GM23338 (cell line): ENCODE measurements at regions not wholly inside any gene's neighbourhood (a gene's known extent, or its start where the extent isn't known, plus 50 kb on each side); places are given as distances from the start of the nearest gene placed in this dataset.

Experiments
- ATAC-seq: fragments of 200-7000 bp; cut with Tn5 transposase; 3 replicates; pipeline ENCODE4 v1.9.1; 2020
- DNase-seq: peaks from one replicate; pipeline ENCODE4 v3.0.0-alpha.2; 2015; ENCODE audit warnings: low spot score
- H2AFZ ChIP-seq: fragments of 200-600 bp; sonication (generic); 2 replicates; pipeline ENCODE4 v1.8.0; 2016; ENCODE audit warnings: antibody characterized with exemption, mild to moderate bottlenecking, moderate library complexity
- H3F3A ChIP-seq: fragments of 200-600 bp; sonication (generic); replicated peaks from 2 replicates; pipeline ENCODE4 v1.8.0; 2017; ENCODE audit warnings: antibody characterized with exemption, mixed run types, low read depth
- H3K27ac ChIP-seq: fragments of 200-600 bp; sonication (generic); 2 replicates; pipeline ENCODE4 v1.6.1; 2016; ENCODE audit warnings: low read depth
- H3K27me3 ChIP-seq: fragments of 200-600 bp; sonication (generic); 2 replicates; pipeline ENCODE4 v1.8.0; 2016; ENCODE audit warnings: mild to moderate bottlenecking, mixed run types, moderate library complexity; ENCODE audit not compliant: insufficient read depth
- H3K36me3 ChIP-seq: fragments of 200-600 bp; sonication (generic); 2 replicates; pipeline ENCODE4 v1.8.0; 2016; ENCODE audit warnings: mild to moderate bottlenecking; ENCODE audit not compliant: insufficient read depth
- H3K4me1 ChIP-seq: fragments of 200-600 bp; sonication (generic); 2 replicates; pipeline ENCODE4 v1.8.0; 2016; ENCODE audit warnings: mild to moderate bottlenecking, moderate library complexity; ENCODE audit not compliant: insufficient read depth
- H3K4me2 ChIP-seq: fragments of 200-600 bp; sonication (generic); 2 replicates; pipeline ENCODE4 v1.7.1; 2017; ENCODE audit warnings: mixed run types
- H3K4me3 ChIP-seq: fragments of 200-600 bp; sonication (generic); 2 replicates; pipeline ENCODE4 v1.6.1; 2016; ENCODE audit warnings: mixed run types
- H3K79me2 ChIP-seq: fragments of 200-600 bp; sonication (generic); replicated peaks from 2 replicates; pipeline ENCODE4 v1.8.0; 2017; ENCODE audit warnings: mild to moderate bottlenecking; ENCODE audit not compliant: insufficient read depth
- H3K9me2 ChIP-seq: fragments of 200-600 bp; sonication (generic); 2 replicates; pipeline ENCODE4 v1.8.0; 2017; ENCODE audit not compliant: insufficient read depth
- H4K20me1 ChIP-seq: fragments of 200-600 bp; sonication (generic); replicated peaks from 2 replicates; pipeline ENCODE4 v1.8.0; 2017; ENCODE audit warnings: mild to moderate bottlenecking; ENCODE audit not compliant: insufficient read depth
- H3K27ac Mint-ChIP-seq: 2 replicates; pipeline ENCODE4 v1.8.0; 2020; ENCODE audit warnings: inconsistent platforms, mild to moderate bottlenecking, moderate library complexity, mixed read lengths
- H3K27me3 Mint-ChIP-seq: 3 replicates; pipeline ENCODE4 v1.8.0; 2022; ENCODE audit warnings: low read depth, mild to moderate bottlenecking, moderate library complexity, mixed read lengths, inconsistent platforms; ENCODE audit not compliant: insufficient read depth, poor library complexity
- H3K36me3 Mint-ChIP-seq: 3 replicates; pipeline ENCODE4 v1.8.0; 2021; ENCODE audit warnings: low read depth, mild to moderate bottlenecking, inconsistent platforms, moderate library complexity, mixed read lengths
- H3K4me1 Mint-ChIP-seq: 3 replicates; pipeline ENCODE4 v1.8.0; 2020; ENCODE audit warnings: mild to moderate bottlenecking, inconsistent platforms, mixed read lengths
- H3K4me3 Mint-ChIP-seq: 3 replicates; pipeline ENCODE4 v1.8.0; 2021; ENCODE audit warnings: moderate library complexity, mild to moderate bottlenecking, inconsistent platforms, mixed read lengths
- H3K9me3 Mint-ChIP-seq: 3 replicates; pipeline ENCODE4 v1.8.0; 2020; ENCODE audit warnings: moderate library complexity, mild to moderate bottlenecking, inconsistent platforms, mixed read lengths
- ETS1 ChIP-seq: IDR thresholded peaks from 2 replicates; pipeline ENCODE4 v1.6.1; 2016; ENCODE audit warnings: antibody characterized with exemption
- ZNF462 ChIP-seq: fragments of 250-450 bp; sonication (Bioruptor Pico); IDR thresholded peaks from 2 replicates; pipeline ENCODE4 v1.5.0; 2020; ENCODE audit warnings: mild to moderate bottlenecking, moderate library complexity
- TF ChIP-seq, protein P1 (sequence below), 2 experiments: fragments of 200-600 bp in 1 of 2; sonication (generic) in 1 of 2; conservative IDR thresholded peaks; 2 replicates each; pipeline versions ENCODE4 v1.5.1 to v1.6.1; 2016 to 2017; ENCODE audit warnings: antibody characterized with exemption in 2 of 2, low read depth in 2 of 2, mild to moderate bottlenecking in 2 of 2, moderate library complexity in 1 of 2

DNA sequence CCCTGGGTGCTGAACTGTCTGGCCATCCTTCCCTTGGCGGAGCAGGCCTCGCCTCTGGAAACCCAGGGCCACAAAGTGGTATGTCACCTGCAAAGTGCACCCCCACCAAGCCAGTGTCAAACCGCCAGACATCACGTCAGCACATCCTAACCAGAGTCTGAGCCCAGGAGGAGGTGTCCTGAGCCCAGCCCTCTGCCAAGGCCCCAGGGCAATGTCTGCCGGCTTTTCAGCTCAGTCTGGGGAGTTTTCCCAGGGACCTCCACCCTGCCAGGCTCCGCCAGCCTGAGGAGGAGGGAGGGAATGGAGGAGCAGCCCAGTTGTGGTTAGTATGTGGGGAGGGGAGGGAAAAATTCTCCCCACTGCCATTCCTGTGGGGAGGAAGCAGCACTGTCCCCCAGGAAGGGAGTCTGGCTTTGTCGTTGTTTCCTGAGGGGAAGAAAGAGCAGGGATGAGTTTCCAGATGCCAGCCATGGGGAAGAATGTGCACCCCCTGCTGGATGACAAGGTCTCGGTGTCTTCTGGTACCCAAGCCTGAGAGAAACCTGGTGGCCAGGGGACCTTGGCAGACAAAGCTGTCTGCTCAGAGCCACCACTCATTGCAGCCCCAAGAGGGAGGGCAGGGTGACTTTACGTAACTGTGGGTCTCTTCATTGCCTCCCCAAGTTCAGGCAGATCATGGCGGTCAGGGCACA lies 81.4 kb upstream of the CD82 start:
- Histone ChIP-seq H4K20me1 (no peaks in the 10 kb centered on the region), H3K4me1 (no peaks in the 10 kb centered on the region), H2AFZ (no peak overlapping the region; the same call in 1 of the 2 replicates), H3F3A (no peaks in the 10 kb centered on the region), H3K9me2 (no peaks in the 10 kb centered on the region), H3K4me3 (no peak overlapping the region), H3K36me3 (no peaks in the 10 kb centered on the region), H3K27ac (no peak overlapping the region), H3K79me2 (no peaks in the 10 kb centered on the region), H3K27me3 (no peaks in the 10 kb centered on the region), H3K4me2 (no peak overlapping the region)
- peak; percentile 68 for ATAC-seq
- no peaks in the 10 kb centered on the region for H3K4me1 Mint-ChIP-seq
- H3K9me3 Mint-ChIP-seq, result peaks cover 14% of the 10 kb centered on the region
- H3K27ac Mint-ChIP-seq, result no peak overlapping the region
- TF ChIP-seq, protein P1, sequence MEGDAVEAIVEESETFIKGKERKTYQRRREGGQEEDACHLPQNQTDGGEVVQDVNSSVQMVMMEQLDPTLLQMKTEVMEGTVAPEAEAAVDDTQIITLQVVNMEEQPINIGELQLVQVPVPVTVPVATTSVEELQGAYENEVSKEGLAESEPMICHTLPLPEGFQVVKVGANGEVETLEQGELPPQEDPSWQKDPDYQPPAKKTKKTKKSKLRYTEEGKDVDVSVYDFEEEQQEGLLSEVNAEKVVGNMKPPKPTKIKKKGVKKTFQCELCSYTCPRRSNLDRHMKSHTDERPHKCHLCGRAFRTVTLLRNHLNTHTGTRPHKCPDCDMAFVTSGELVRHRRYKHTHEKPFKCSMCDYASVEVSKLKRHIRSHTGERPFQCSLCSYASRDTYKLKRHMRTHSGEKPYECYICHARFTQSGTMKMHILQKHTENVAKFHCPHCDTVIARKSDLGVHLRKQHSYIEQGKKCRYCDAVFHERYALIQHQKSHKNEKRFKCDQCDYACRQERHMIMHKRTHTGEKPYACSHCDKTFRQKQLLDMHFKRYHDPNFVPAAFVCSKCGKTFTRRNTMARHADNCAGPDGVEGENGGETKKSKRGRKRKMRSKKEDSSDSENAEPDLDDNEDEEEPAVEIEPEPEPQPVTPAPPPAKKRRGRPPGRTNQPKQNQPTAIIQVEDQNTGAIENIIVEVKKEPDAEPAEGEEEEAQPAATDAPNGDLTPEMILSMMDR (conservative IDR thresholded peaks at IDR 0.05; ENCODE audit: low read depth in 2 of 2), result peak; percentile 54 to 77
- 0 out of 2 replicates have a peak, but pooled peaks have one; percentile 41 for TF ChIP-seq ZNF462 (CRISPR knock-in tag)
- no peak for TF ChIP-seq ETS1
- no peak overlapping the region for H3K4me3 Mint-ChIP-seq
- peaks cover 6% of the 10 kb centered on the region; the same call in 1 of the 3 replicates for H3K36me3 Mint-ChIP-seq
- H3K27me3 Mint-ChIP-seq, result no peaks in the 10 kb centered on the region
- peak; percentile 62 for DNase-seq
